ENCODE measurements at regions not wholly inside any gene's neighbourhood (a gene's known extent, or its start where the extent isn't known, plus 50 kb on each side); places are given as distances from the start of the nearest gene placed in this dataset.

- H3K4me3 ChIP-seq (replicated peaks; ENCODE audit: low read depth, low read length): no peak overlapping the region
- TF ChIP-seq, protein P1, sequence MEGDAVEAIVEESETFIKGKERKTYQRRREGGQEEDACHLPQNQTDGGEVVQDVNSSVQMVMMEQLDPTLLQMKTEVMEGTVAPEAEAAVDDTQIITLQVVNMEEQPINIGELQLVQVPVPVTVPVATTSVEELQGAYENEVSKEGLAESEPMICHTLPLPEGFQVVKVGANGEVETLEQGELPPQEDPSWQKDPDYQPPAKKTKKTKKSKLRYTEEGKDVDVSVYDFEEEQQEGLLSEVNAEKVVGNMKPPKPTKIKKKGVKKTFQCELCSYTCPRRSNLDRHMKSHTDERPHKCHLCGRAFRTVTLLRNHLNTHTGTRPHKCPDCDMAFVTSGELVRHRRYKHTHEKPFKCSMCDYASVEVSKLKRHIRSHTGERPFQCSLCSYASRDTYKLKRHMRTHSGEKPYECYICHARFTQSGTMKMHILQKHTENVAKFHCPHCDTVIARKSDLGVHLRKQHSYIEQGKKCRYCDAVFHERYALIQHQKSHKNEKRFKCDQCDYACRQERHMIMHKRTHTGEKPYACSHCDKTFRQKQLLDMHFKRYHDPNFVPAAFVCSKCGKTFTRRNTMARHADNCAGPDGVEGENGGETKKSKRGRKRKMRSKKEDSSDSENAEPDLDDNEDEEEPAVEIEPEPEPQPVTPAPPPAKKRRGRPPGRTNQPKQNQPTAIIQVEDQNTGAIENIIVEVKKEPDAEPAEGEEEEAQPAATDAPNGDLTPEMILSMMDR (IDR thresholded peaks at IDR 0.05; ENCODE audit: low read length, missing control alignments): no peak
- DNase-seq (ENCODE audit: low read depth): peak; percentile 34
These were observed 156.2 kb upstream of the LYZL1 start for GRCh38 chr10:29132551-29133111.

GRCh38 chr10:29135337-29135736 lies 153.5 kb upstream of the LYZL1 start:
- DNase-seq (ENCODE audit: low read depth): no peak
- H3K4me3 ChIP-seq (replicated peaks; ENCODE audit: low read depth, low read length): no peak overlapping the region
- TF ChIP-seq, protein P1 (IDR thresholded peaks at IDR 0.05; ENCODE audit: low read length, missing control alignments): no peak

GRCh38 chr10:29136411-29136810 lies 152.5 kb upstream of the LYZL1 start:
- DNase-seq (ENCODE audit: low read depth): peak; percentile 67
- TF ChIP-seq, protein P1 (IDR thresholded peaks at IDR 0.05; ENCODE audit: low read length, missing control alignments): no peak
- no peak overlapping the region for H3K4me3 ChIP-seq (replicated peaks; ENCODE audit: low read depth, low read length)

DNA sequence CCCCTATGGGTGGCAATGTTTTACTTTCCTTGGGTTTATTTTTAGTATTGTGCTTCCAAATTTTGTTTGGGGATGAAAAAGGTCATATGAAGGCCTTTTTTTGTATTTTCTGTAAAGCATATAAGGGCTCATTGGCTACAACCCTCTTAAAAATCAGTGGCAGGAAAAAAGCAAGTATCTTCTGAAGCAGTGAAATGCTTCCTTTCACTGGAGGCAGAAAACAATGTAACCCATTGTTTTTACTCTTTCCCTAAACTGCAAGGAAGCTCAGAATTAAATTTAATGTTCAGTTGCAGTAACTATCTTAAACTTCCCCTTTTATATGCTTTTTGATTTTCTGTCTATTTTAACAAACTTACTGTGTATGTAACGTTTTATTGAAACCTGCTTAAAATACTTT lies 148.7 kb upstream of the LYZL1 start:
- H3K4me3 ChIP-seq (replicated peaks; ENCODE audit: low read depth, low read length): no peak overlapping the region
- no peak for DNase-seq (ENCODE audit: low read depth)
- TF ChIP-seq, protein P1 (IDR thresholded peaks at IDR 0.05; ENCODE audit: low read length, missing control alignments): no peak

DNA sequence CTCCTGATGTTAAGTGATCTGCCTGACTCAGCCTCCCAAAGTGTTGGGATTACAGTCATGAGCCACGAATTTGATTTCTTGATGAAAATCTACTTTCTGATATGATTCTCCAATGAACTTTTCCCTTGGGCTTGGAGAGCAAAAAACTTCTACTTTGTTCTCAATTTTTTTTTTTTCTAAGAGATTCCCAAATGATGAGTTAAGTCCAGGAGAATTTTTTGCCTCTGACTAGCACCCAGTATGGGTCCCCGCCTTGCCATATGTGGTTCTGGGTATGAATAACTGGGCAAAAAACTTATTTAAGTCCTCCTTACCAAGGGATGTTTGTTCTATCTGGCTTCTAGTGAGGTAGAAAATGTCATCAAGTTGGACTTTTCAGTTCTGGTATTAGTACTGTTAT lies 147.9 kb upstream of the LYZL1 start:
- DNase-seq (ENCODE audit: low read depth): peak; percentile 81
- TF ChIP-seq, protein P1 (IDR thresholded peaks at IDR 0.05; ENCODE audit: low read length, missing control alignments): no peak

DNA sequence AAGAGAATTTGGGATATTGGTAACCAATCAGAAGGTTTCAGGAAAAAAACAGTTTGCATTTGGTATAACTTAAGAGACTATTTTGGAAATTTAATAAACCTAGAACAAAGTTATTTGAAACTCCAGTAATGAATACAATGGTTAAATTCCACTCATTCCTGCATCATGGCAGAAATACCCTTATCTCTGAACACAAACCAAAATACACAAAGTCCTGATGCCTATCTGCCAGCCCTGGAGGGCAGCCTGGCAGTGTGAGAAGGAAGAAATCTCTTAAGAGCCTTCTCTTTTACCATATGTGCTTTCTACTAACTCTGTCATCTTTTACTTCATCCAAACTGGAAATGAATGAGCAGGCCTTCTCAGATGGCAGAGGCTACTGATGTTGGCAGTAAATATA lies 147.1 kb upstream of the LYZL1 start:
- DNase-seq (ENCODE audit: low read depth): peak; percentile 57
- no peak overlapping the region for H3K4me3 ChIP-seq (replicated peaks; ENCODE audit: low read depth, low read length)
- TF ChIP-seq, protein P1 (IDR thresholded peaks at IDR 0.05; ENCODE audit: low read length, missing control alignments): no peak

More for the DNA sequence above, 147.9 kb upstream of the LYZL1 start:
- H3K4me3 ChIP-seq (replicated peaks; ENCODE audit: low read depth, low read length): no peak overlapping the region

Measured in fibroblast of pulmonary artery (primary cell).